ENCODE measurements at regions not wholly inside any gene's neighbourhood (a gene's known extent, or its start where the extent isn't known, plus 50 kb on each side); places are given as distances from the start of the nearest gene placed in this dataset.

GRCh38 chr12:114936148-114937079 is 252.4 kb upstream of the TBX3 start:
- intact Hi-C loops (cut with micrococcal nuclease), result no loop called here
- no peak overlapping the region for H3K4me3 Mint-ChIP-seq

GRCh38 chr12:114935658-114936057 is 251.7 kb upstream of the TBX3 start:
- no peaks in the 10 kb centered on the region for H3K27me3 ChIP-seq (ENCODE audit: control insufficient read depth in 2 of 2, insufficient read depth in 2 of 2, low read length in 2 of 2)
- Mint-ChIP-seq H3K27me3 (ENCODE audit: low read depth in 3 of 3) (peaks cover 2% of the 10 kb centered on the region in 3 donors), H3K4me1 (no peaks in the 10 kb centered on the region), H3K9me3 (peaks cover 0 to 13% (median 5%) of the 10 kb centered on the region in 7 donors), H3K27ac (no peak overlapping the region), H3K4me3 (no peak overlapping the region), H3K36me3 (no peaks in the 10 kb centered on the region)
- intact Hi-C loops (cut with micrococcal nuclease), result no loop called here
- H3K4me1 ChIP-seq (ENCODE audit: control insufficient read depth in 1 of 2, insufficient read depth in 2 of 2, low read length in 2 of 2), result no peaks in the 10 kb centered on the region
- no peaks in the 10 kb centered on the region for H4K20me1 ChIP-seq (ENCODE audit: insufficient read depth, low read length)
- H3K36me3 ChIP-seq (replicated peaks in 1 of 2; ENCODE audit: control insufficient read depth in 1 of 2, insufficient read depth in 2 of 2, low read length in 2 of 2), result no peaks in the 10 kb centered on the region
- peaks cover 4 to 6% of the 10 kb centered on the region in 2 donors for H3K9me3 ChIP-seq (replicated peaks in 1 of 2; ENCODE audit: control insufficient read depth in 1 of 2, insufficient read depth in 1 of 2, low read length in 2 of 2)
- H3K79me2 ChIP-seq (ENCODE audit: insufficient read depth, low read length), result no peaks in the 10 kb centered on the region
- WGBS (ENCODE audit: insufficient coverage), result 100% methylated on average over 1 of the region's 2 CpGs
- no peak overlapping the region for H3K4me3 ChIP-seq (replicated peaks in 1 of 3; ENCODE audit: low read depth in 2 of 3, low read length in 3 of 3)
- H3K27ac ChIP-seq (ENCODE audit: low read depth in 1 of 2, low read length in 2 of 2), result no peak overlapping the region
- no peak for DNase-seq
- H3K4me2 ChIP-seq (replicated peaks; ENCODE audit: extremely low read depth, low read length, poor library complexity, severe bottlenecking), result no peak overlapping the region
- no peak for TF ChIP-seq CTCF (IDR thresholded peaks at IDR 0.05)
- no peak overlapping the region for H2AFZ ChIP-seq (ENCODE audit: insufficient read depth, low read depth, low read length, poor library complexity, severe bottlenecking)
- H3K9ac ChIP-seq (ENCODE audit: insufficient read depth, low read length, poor library complexity, severe bottlenecking), result no peak overlapping the region

More at GRCh38 chr12:114936148-114937079, 252.4 kb upstream of the TBX3 start:
- no peak overlapping the region for H3K4me2 ChIP-seq (replicated peaks; ENCODE audit: extremely low read depth, low read length, poor library complexity, severe bottlenecking)
- Mint-ChIP-seq H3K27me3 (ENCODE audit: low read depth in 3 of 3) (peaks cover 2 to 5% (median 2%) of the 10 kb centered on the region in 3 donors), H3K36me3 (no peaks in the 10 kb centered on the region), H3K9me3 (peaks cover 0 to 12% (median 3%) of the 10 kb centered on the region in 7 donors), H3K4me1 (no peaks in the 10 kb centered on the region), H3K27ac (no peak overlapping the region)
- H2AFZ ChIP-seq (ENCODE audit: insufficient read depth, low read depth, low read length, poor library complexity, severe bottlenecking), result no peak overlapping the region
- H3K9me3 ChIP-seq (replicated peaks in 1 of 2; ENCODE audit: control insufficient read depth in 1 of 2, insufficient read depth in 1 of 2, low read length in 2 of 2), result peaks cover 4 to 6% of the 10 kb centered on the region in 2 donors
- 87% methylated on average over 4 of the region's 11 CpGs for WGBS (ENCODE audit: insufficient coverage)
- H3K4me1 ChIP-seq (ENCODE audit: control insufficient read depth in 1 of 2, insufficient read depth in 2 of 2, low read length in 2 of 2), result no peaks in the 10 kb centered on the region
- H3K36me3 ChIP-seq (replicated peaks in 1 of 2; ENCODE audit: control insufficient read depth in 1 of 2, insufficient read depth in 2 of 2, low read length in 2 of 2), result no peaks in the 10 kb centered on the region
- H3K27ac ChIP-seq (ENCODE audit: low read depth in 1 of 2, low read length in 2 of 2), result no peak overlapping the region
- no peaks in the 10 kb centered on the region for H4K20me1 ChIP-seq (ENCODE audit: insufficient read depth, low read length)
- H3K79me2 ChIP-seq (ENCODE audit: insufficient read depth, low read length), result no peaks in the 10 kb centered on the region
- no peak overlapping the region for H3K9ac ChIP-seq (ENCODE audit: insufficient read depth, low read length, poor library complexity, severe bottlenecking)
- no peak for TF ChIP-seq CTCF (IDR thresholded peaks at IDR 0.05)
- no peak for DNase-seq
- H3K4me3 ChIP-seq (replicated peaks in 1 of 3; ENCODE audit: low read depth in 2 of 3, low read length in 3 of 3), result no peak overlapping the region
- H3K27me3 ChIP-seq (ENCODE audit: control insufficient read depth in 2 of 2, insufficient read depth in 2 of 2, low read length in 2 of 2), result no peaks in the 10 kb centered on the region
